OCI-LY7 (cell line): ENCODE measurements at regions not wholly inside any gene's neighbourhood (a gene's known extent, or its start where the extent isn't known, plus 50 kb on each side); places are given as distances from the start of the nearest gene placed in this dataset.

Experiments
- BruUV-seq: library from RNA; stranded (reverse); fragments of 400-500 nt; replicated peaks from 2 replicates; lab custom pipeline; 2021; lab: Mats Ljungman, UMichigan
- CTCF ChIA-PET: fragments of 300-600 bp; sonication (Branson Sonifier 250); formaldehyde crosslinking; loops from one replicate; lab custom pipeline; 2022; ENCODE audit warnings: antibody characterized with exemption; ENCODE audit not compliant: unreplicated experiment; lab: Charles Lee
- POLR2A ChIA-PET: fragments of 300-600 bp; sonication (Branson Sonifier 250); formaldehyde crosslinking; loops from one replicate; lab custom pipeline; 2022; ENCODE audit warnings: antibody characterized with exemption; lab: Charles Lee
- DNase-seq: peaks from one replicate; pipeline ENCODE4 v3.0.0-alpha.2; 2015; ENCODE audit warnings: low spot score
- H2AFZ ChIP-seq: fragments of 200-600 bp; sonication (generic), shearing (Covaris generic); 2 replicates; pipeline ENCODE4 v1.6.1; 2014; ENCODE audit warnings: mild to moderate bottlenecking, antibody characterized with exemption, low read length, moderate library complexity
- H3K27ac ChIP-seq: fragments of 200-600 bp; sonication (generic); 2 replicates; pipeline ENCODE4 v1.5.1; 2014; ENCODE audit warnings: mixed run types, low read depth, mild to moderate bottlenecking, moderate library complexity, low read length, inconsistent platforms; ENCODE audit not compliant: poor library complexity, severe bottlenecking
- H3K36me3 ChIP-seq: fragments of 200-600 bp; sonication (generic); 2 replicates; pipeline ENCODE4 v1.6.1; 2014; ENCODE audit warnings: mild to moderate bottlenecking, antibody characterized with exemption, low read length, moderate library complexity, mixed read lengths; ENCODE audit not compliant: insufficient read depth
- H3K4me1 ChIP-seq: fragments of 200-600 bp; sonication (generic); 2 replicates; pipeline ENCODE4 v1.5.1; 2014; ENCODE audit warnings: mild to moderate bottlenecking, low read length; ENCODE audit not compliant: insufficient read depth, poor library complexity, severe bottlenecking
- H3K4me2 ChIP-seq: fragments of 200-600 bp; sonication (generic); 2 replicates; pipeline ENCODE4 v1.6.1; 2014; ENCODE audit warnings: mild to moderate bottlenecking, low read length
- H3K4me3 ChIP-seq: fragments of 200-600 bp; sonication (generic); 2 replicates; pipeline ENCODE4 v1.5.1; 2014; ENCODE audit warnings: mild to moderate bottlenecking, low read depth, low read length; ENCODE audit not compliant: poor library complexity, severe bottlenecking
- H3K79me2 ChIP-seq: fragments of 200-600 bp; sonication (generic); 2 replicates; pipeline ENCODE4 v1.6.1; 2016; ENCODE audit warnings: low read depth, mild to moderate bottlenecking, low read length, moderate library complexity, mixed read lengths; ENCODE audit not compliant: insufficient read depth
- H3K9me2 ChIP-seq: fragments of 200-600 bp; sonication (generic); 2 replicates; pipeline ENCODE4 v1.6.1; 2016; ENCODE audit warnings: mild to moderate bottlenecking, low read length, mixed read lengths; ENCODE audit not compliant: insufficient read depth
- H3K9me3 ChIP-seq: fragments of 200-600 bp; sonication (generic); 2 replicates; pipeline ENCODE4 v1.6.1; 2014; ENCODE audit warnings: mild to moderate bottlenecking, mixed run types, low read length, mixed read lengths
- H4K20me1 ChIP-seq: fragments of 200-600 bp; sonication (generic); 2 replicates; pipeline ENCODE4 v1.6.1; 2014; ENCODE audit warnings: mild to moderate bottlenecking, antibody characterized with exemption, low read length, moderate library complexity, mixed read lengths; ENCODE audit not compliant: insufficient read depth
- EZH2phosphoT487 ChIP-seq: fragments of 200-600 bp; sonication (generic); IDR thresholded peaks from 2 replicates; pipeline ENCODE4 v1.6.1; 2018; ENCODE audit warnings: low read depth, borderline replicate concordance, mild to moderate bottlenecking, mixed run types, antibody characterized with exemption, low read length, moderate library complexity, mixed read lengths
- intact Hi-C: fragments of 100-400 bp; cut with micrococcal nuclease; formaldehyde crosslinking; loops from one replicate; pipeline ENCODE4 v1.10.0; 2022; ENCODE audit not compliant: unreplicated experiment
- TF ChIP-seq, protein P1 (sequence below): fragments of 200-600 bp; sonication (generic); conservative IDR thresholded peaks from 2 replicates; pipeline ENCODE4 v1.5.1; 2014; ENCODE audit warnings: mild to moderate bottlenecking, antibody characterized with exemption, low read length, moderate library complexity, mixed read lengths

DNA sequence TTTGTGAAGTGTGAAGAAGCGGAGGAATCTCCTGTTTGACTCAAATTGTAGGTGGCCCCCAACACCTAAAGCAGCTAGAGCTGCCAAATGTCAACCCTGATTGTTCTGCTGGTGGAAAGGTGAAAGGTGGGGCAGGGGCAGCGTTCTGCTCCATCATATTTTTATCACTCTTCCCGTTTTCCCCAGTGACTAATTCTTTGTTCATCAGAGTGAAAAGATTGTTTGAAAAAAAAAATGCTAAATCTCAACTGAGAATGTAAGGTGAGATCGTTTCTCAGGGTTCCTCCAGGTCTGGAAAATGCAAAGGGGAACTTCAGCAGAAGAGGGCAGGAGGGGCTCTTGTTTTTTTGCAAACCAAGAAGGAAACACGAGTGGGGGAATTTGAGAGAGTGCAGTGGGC is 137.7 kb downstream of the MN1 start:
- intact Hi-C loops, result no loop called here
- no peak for DNase-seq

DNA sequence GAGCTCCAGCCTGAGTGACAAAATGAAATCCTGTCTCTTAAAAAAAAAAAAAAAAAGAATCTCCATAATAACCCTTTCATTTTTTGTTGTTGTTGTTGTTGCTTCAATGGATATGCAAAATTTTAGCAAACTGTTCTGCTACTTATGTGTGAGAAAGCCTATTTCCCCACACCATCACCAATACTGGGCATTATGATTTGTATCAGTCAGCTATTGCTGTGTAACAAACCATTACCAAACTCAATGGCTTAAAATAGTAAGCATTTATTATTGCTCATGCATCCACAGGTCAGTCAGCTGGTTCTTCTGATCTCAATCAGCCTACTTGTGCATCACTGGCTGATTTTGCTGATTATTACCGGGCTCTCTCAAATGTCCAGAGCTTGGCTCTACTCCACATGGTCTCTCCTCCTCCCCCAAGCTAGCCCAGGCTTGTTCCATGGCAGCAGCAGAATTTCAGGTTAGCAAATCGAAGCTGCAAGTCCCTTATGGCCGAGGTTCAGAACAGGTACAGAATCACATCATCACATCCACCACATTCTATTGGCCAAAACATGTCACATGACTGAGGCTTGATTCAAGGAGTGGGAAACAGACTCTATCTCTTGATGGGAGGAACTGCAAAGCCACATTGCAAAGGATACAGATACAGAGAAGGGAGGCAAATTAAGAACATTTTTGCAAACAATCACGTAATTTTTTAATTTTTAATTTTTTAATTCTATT is 135.1 kb downstream of the MN1 start:
- intact Hi-C loops, result no loop called here
- no peaks in the 10 kb centered on the region for H4K20me1 ChIP-seq
- no peak overlapping the region for H3K27ac ChIP-seq
- no TSS peak for BruUV-seq
- H3K4me2 ChIP-seq, result no peak overlapping the region
- TF ChIP-seq, protein P1, sequence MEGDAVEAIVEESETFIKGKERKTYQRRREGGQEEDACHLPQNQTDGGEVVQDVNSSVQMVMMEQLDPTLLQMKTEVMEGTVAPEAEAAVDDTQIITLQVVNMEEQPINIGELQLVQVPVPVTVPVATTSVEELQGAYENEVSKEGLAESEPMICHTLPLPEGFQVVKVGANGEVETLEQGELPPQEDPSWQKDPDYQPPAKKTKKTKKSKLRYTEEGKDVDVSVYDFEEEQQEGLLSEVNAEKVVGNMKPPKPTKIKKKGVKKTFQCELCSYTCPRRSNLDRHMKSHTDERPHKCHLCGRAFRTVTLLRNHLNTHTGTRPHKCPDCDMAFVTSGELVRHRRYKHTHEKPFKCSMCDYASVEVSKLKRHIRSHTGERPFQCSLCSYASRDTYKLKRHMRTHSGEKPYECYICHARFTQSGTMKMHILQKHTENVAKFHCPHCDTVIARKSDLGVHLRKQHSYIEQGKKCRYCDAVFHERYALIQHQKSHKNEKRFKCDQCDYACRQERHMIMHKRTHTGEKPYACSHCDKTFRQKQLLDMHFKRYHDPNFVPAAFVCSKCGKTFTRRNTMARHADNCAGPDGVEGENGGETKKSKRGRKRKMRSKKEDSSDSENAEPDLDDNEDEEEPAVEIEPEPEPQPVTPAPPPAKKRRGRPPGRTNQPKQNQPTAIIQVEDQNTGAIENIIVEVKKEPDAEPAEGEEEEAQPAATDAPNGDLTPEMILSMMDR, result no peak
- TF ChIP-seq EZH2phosphoT487, result no peak
- no peak overlapping the region for H3K4me3 ChIP-seq
- no peaks in the 10 kb centered on the region for H3K4me1 ChIP-seq
- CTCF ChIA-PET, result no interaction called here
- peaks cover 4% of the 10 kb centered on the region; the same call in 1 of the 2 replicates for H3K9me3 ChIP-seq
- DNase-seq, result no peak
- POLR2A ChIA-PET, result no interaction called here
- no peaks in the 10 kb centered on the region for H3K9me2 ChIP-seq
- H3K79me2 ChIP-seq, result no peaks in the 10 kb centered on the region
- H3K36me3 ChIP-seq, result no peaks in the 10 kb centered on the region
- no peak overlapping the region for H2AFZ ChIP-seq

More for the DNA sequence above, 137.7 kb downstream of the MN1 start:
- Histone ChIP-seq H3K9me3 (peaks cover 4% of the 10 kb centered on the region; the same call in 1 of the 2 replicates), H3K36me3 (no peaks in the 10 kb centered on the region), H3K9me2 (no peaks in the 10 kb centered on the region), H3K79me2 (no peaks in the 10 kb centered on the region), H4K20me1 (no peaks in the 10 kb centered on the region), H3K4me3 (no peak overlapping the region), H2AFZ (no peak overlapping the region), H3K4me2 (no peak overlapping the region), H3K4me1 (no peaks in the 10 kb centered on the region), H3K27ac (no peak overlapping the region)
- TF ChIP-seq EZH2phosphoT487, result no peak
- TF ChIP-seq, protein P1, result no peak
- POLR2A ChIA-PET, result no interaction called here
- BruUV-seq, result no TSS peak
- CTCF ChIA-PET, result no interaction called here

DNA sequence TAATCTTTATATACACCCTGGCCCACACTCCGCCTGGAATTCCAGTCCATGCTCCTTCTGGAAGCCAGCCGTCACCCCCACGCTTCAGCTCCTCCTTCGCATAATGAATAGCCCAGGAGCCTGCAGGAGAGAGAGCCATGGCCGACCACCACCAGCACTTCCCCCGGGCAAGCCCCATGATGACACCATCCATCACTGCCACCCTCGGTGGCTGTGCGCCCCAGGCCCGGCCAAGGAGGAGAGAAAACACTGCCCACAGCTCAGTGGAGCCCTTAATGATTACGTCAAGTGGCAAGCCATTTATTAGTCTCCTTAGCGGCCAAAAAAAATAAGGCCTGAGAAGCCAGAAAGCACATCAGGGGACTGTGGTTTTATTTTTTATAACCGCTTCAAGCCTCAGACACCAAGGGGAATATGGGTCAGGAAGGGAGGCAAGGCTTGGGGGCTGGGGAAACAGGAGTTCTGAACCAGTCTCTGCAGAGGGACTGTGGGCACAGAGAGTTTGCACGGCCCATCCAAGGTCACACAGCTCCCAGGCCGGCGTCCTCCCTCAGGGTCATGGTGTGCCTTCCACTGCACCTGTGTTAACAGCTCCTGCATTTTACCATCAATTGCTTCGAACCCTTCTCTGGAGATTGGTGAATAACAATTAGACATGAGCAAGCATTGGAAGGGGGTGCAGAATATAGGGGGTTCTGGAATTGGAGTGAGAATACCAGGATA is 134.3 kb downstream of the MN1 start:
- Histone ChIP-seq H3K9me2 (no peaks in the 10 kb centered on the region), H3K79me2 (no peaks in the 10 kb centered on the region), H3K4me3 (no peak overlapping the region), H3K9me3 (peaks cover 4% of the 10 kb centered on the region; the same call in 1 of the 2 replicates), H4K20me1 (no peaks in the 10 kb centered on the region), H3K36me3 (no peaks in the 10 kb centered on the region), H3K4me2 (no peak overlapping the region), H2AFZ (no peak overlapping the region), H3K27ac (no peak overlapping the region), H3K4me1 (no peaks in the 10 kb centered on the region)
- no TSS peak for BruUV-seq
- no peak for TF ChIP-seq EZH2phosphoT487
- TF ChIP-seq, protein P1, result no peak
- intact Hi-C loops, result no loop called here
- ChIA-PET CTCF (no interaction called here), POLR2A (no interaction called here)
- DNase-seq, result no peak
